Lower lobe of right lung (tissue), 2 donors: ENCODE measurements at regions not wholly inside any gene's neighbourhood (a gene's known extent, or its start where the extent isn't known, plus 50 kb on each side); places are given as distances from the start of the nearest gene placed in this dataset.
"Not testable (repeated sequence)": the region's sequence is repeated elsewhere in the genome, so short reads cannot be mapped to it uniquely, and the experiment has no call there.

Source experiments
- ATAC-seq, 2 donors: fragments of 200-7000 bp; cut with Tn5 transposase; one replicate each; pipeline ENCODE4 v1.9.1; 2020 to 2022; ENCODE audit warnings: mild to moderate bottlenecking in 2 of 2, moderate library complexity in 2 of 2
- DNase-seq: peaks from one replicate; pipeline ENCODE4 v3.0.0-alpha.2; 2020
- H3K27ac ChIP-seq: fragments of 200-600 bp; one replicate; pipeline ENCODE4 v1.8.0; 2022
- H3K27me3 ChIP-seq: fragments of 200-600 bp; one replicate; pipeline ENCODE4 v1.8.0; 2022; ENCODE audit warnings: low read depth
- H3K36me3 ChIP-seq: fragments of 200-600 bp; one replicate; pipeline ENCODE4 v1.8.0; 2022; ENCODE audit warnings: mild to moderate bottlenecking
- H3K4me1 ChIP-seq: fragments of 200-600 bp; one replicate; pipeline ENCODE4 v1.8.0; 2022
- H3K4me3 ChIP-seq: fragments of 200-600 bp; one replicate; pipeline ENCODE4 v1.8.0; 2022; ENCODE audit warnings: mild to moderate bottlenecking
- H3K9me3 ChIP-seq: fragments of 200-600 bp; one replicate; pipeline ENCODE4 v1.8.0; 2022
- CTCF ChIP-seq: fragments of 200-600 bp; IDR thresholded peaks from one replicate; pipeline ENCODE4 v1.8.0; 2022; ENCODE audit warnings: antibody characterized with exemption, mild to moderate bottlenecking
- intact Hi-C: fragments of 100-400 bp; cut with DNase I; formaldehyde crosslinking; loops from one replicate; pipeline ENCODE4 v1.11.0; 2022
- donor health status: DM: no; HTN: yes; CAD: no; lungs with severe emphysema.

GRCh38 chr2:6184532-6185292, 492.5 kb downstream of the SOX11 start:
- DNase-seq, result no peak
- ATAC-seq, result no peak
- intact Hi-C loops, result no loop called here
- Histone ChIP-seq H3K9me3 (no peaks in the 10 kb centered on the region), H3K36me3 (no peaks in the 10 kb centered on the region), H3K27ac (no peak overlapping the region), H3K4me1 (no peaks in the 10 kb centered on the region), H3K4me3 (no peak overlapping the region), H3K27me3 (no peaks in the 10 kb centered on the region)
- no peak for TF ChIP-seq CTCF

GRCh38 chr2:6186332-6187151, 494.4 kb downstream of the SOX11 start:
- peak; percentile 89 to 92 for ATAC-seq
- no peaks in the 10 kb centered on the region for H3K36me3 ChIP-seq

GRCh38 chr2:6196449-6196848, 504.3 kb downstream of the SOX11 start:
- no peaks in the 10 kb centered on the region for H3K36me3 ChIP-seq
- no peak overlapping the region for H3K4me3 ChIP-seq
- DNase-seq, result no peak
- TF ChIP-seq CTCF, result no peak
- intact Hi-C loops, result no loop called here
- ATAC-seq, result no peak
- H3K9me3 ChIP-seq, result peaks cover 5% of the 10 kb centered on the region
- H3K4me1 ChIP-seq, result no peaks in the 10 kb centered on the region
- no peaks in the 10 kb centered on the region for H3K27me3 ChIP-seq
- no peak overlapping the region for H3K27ac ChIP-seq

More at GRCh38 chr2:6186332-6187151, 494.4 kb downstream of the SOX11 start:
- no peak for TF ChIP-seq CTCF
- Histone ChIP-seq H3K9me3 (no peaks in the 10 kb centered on the region), H3K4me1 (no peaks in the 10 kb centered on the region), H3K27me3 (no peaks in the 10 kb centered on the region), H3K4me3 (no peak overlapping the region), H3K27ac (no peak overlapping the region)
- intact Hi-C loops, result no loop called here
- no peak for DNase-seq

GRCh38 chr2:6198370-6198919, 506.3 kb downstream of the SOX11 start:
- intact Hi-C loops, result not testable (repeated sequence)

GRCh38 chr2:6202756-6203155, 510.6 kb downstream of the SOX11 start:
- intact Hi-C loops, result no loop called here
- Histone ChIP-seq H3K27me3 (no peaks in the 10 kb centered on the region), H3K4me1 (no peaks in the 10 kb centered on the region), H3K27ac (no peak overlapping the region), H3K4me3 (no peak overlapping the region), H3K36me3 (no peaks in the 10 kb centered on the region), H3K9me3 (peaks cover 5% of the 10 kb centered on the region)
- DNase-seq (no peak), ATAC-seq (peak; percentile 50 to 59)
- TF ChIP-seq CTCF, result no peak

More at GRCh38 chr2:6198370-6198919, 506.3 kb downstream of the SOX11 start:
- H3K27ac ChIP-seq, DNase-seq, H3K4me3 ChIP-seq, H3K27me3 ChIP-seq, H3K9me3 ChIP-seq, H3K4me1 ChIP-seq, ATAC-seq, H3K36me3 ChIP-seq: not testable (repeated sequence)
